ENCODE measurements at regions not wholly inside any gene's neighbourhood (a gene's known extent, or its start where the extent isn't known, plus 50 kb on each side); places are given as distances from the start of the nearest gene placed in this dataset.
"Not testable (repeated sequence)": the region's sequence is repeated elsewhere in the genome, so short reads cannot be mapped to it uniquely, and the experiment has no call there.

DNA sequence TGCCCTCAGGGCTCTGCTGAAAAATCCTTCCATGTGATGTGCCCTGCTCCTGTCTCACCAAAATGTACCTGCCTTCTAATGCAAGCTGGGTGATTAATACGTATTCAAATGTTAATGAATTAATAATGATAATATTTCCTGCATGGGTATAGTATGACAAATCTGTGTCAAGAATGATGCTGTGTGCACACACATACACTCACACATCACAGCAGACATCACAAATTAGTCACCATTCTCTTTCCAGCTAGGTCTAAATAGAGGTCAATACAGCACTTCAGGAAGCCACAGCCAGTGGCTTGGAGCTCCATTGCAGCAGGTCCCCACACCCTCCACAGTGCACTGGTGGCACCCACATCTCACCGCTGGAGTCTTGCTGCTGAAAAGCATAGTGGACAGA is 681.2 kb upstream of the NRP1 start:
- intact Hi-C loops (cut with DNase I; ENCODE audit: low total_unique reads) = no loop called here
- Histone ChIP-seq H3K9me3 (no peaks in the 10 kb centered on the region), H3K4me3 (no peak overlapping the region), H3K27ac (no peak overlapping the region), H3K27me3 (no peaks in the 10 kb centered on the region), H3K36me3 (no peaks in the 10 kb centered on the region), H3K4me1 (no peaks in the 10 kb centered on the region)
- TF ChIP-seq, protein P1, sequence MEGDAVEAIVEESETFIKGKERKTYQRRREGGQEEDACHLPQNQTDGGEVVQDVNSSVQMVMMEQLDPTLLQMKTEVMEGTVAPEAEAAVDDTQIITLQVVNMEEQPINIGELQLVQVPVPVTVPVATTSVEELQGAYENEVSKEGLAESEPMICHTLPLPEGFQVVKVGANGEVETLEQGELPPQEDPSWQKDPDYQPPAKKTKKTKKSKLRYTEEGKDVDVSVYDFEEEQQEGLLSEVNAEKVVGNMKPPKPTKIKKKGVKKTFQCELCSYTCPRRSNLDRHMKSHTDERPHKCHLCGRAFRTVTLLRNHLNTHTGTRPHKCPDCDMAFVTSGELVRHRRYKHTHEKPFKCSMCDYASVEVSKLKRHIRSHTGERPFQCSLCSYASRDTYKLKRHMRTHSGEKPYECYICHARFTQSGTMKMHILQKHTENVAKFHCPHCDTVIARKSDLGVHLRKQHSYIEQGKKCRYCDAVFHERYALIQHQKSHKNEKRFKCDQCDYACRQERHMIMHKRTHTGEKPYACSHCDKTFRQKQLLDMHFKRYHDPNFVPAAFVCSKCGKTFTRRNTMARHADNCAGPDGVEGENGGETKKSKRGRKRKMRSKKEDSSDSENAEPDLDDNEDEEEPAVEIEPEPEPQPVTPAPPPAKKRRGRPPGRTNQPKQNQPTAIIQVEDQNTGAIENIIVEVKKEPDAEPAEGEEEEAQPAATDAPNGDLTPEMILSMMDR (IDR thresholded peaks at IDR 0.05) = no peak
- TF ChIP-seq POLR2A (IDR thresholded peaks at IDR 0.05) = no peak
- DNase-seq = no peak

DNA sequence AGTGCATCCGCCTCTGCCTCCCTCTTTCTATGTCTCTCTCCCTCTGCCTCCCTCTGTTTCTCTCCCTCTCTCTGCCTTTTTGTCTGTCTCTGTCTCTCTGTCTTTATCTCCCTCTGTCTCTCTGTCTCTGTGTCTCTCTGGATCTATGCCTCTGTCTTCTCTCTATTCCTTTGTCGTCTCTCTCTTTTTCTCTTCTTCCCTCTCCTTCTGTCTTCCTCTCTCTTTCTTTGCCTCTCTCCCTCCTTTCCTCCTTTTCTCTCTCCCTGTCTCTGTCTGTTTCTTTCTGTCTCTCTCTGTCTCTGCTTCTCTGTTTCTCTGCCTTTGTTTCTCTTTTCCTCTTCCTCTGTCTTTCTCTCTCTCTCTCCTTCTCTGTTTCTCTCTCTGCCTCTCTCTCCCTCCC is 678.8 kb upstream of the NRP1 start:
- DNase-seq = no peak
- TF ChIP-seq POLR2A (IDR thresholded peaks at IDR 0.05) = no peak
- TF ChIP-seq, protein P1 (IDR thresholded peaks at IDR 0.05) = no peak

DNA sequence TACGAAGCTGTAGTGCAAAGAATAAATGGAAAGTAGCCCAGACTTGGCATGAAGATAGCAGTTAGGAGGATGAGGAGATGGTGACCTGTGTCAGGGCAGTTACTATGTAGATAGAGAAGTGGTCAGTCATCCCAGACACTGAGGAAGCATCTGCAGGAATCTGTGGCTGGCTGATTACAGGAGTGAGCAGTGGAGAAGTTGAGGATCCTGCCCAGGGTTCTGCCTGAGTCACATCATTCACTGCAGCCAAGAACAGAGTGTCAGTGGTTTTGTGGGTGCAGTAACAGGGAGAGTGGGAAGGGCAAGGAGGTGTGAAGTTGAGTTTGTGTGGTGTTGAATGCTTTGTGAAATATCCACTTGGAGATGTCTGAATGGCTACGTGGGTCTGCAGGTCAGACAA is 676.4 kb upstream of the NRP1 start:
- Histone ChIP-seq H3K4me3 (no peak overlapping the region), H3K36me3 (no peaks in the 10 kb centered on the region), H3K9me3 (no peaks in the 10 kb centered on the region), H3K4me1 (no peaks in the 10 kb centered on the region), H3K27ac (no peak overlapping the region), H3K27me3 (no peaks in the 10 kb centered on the region)
- TF ChIP-seq, protein P1 (IDR thresholded peaks at IDR 0.05) = no peak
- TF ChIP-seq POLR2A (IDR thresholded peaks at IDR 0.05) = no peak
- intact Hi-C loops (cut with DNase I; ENCODE audit: low total_unique reads) = no loop called here
- DNase-seq = no peak

More for the DNA sequence above, 678.8 kb upstream of the NRP1 start:
- Histone ChIP-seq H3K9me3 (no peaks in the 10 kb centered on the region), H3K4me3 (no peak overlapping the region), H3K36me3 (no peaks in the 10 kb centered on the region), H3K27me3 (no peaks in the 10 kb centered on the region), H3K27ac (no peak overlapping the region), H3K4me1 (no peaks in the 10 kb centered on the region)
- intact Hi-C loops (cut with DNase I; ENCODE audit: low total_unique reads) = no loop called here

DNA sequence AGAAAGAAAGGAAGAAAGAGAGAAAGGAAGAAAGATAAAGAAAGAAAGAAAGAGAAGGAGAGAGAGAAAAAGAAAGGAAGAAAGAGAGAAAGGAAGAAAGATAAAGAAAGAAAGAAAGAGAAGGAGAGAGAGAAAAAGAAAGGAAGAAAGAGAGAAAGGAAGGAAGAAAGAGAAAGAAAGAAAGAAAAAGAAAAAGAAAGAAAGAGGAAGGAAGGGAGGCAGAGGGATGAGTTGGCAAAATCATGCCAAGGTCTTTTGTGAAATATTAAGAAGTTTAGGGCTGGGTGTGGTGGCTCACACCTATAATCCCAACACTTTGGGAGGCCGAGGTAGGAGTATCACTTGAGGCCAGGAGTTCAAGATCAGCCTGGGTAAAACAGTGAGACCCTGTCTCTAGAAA is 675.8 kb upstream of the NRP1 start:
- H3K36me3 ChIP-seq; H3K4me1 ChIP-seq; intact Hi-C loops (cut with DNase I; ENCODE audit: low total_unique reads); H3K9me3 ChIP-seq; H3K27ac ChIP-seq; H3K27me3 ChIP-seq; DNase-seq; H3K4me3 ChIP-seq: not testable (repeated sequence)

DNA sequence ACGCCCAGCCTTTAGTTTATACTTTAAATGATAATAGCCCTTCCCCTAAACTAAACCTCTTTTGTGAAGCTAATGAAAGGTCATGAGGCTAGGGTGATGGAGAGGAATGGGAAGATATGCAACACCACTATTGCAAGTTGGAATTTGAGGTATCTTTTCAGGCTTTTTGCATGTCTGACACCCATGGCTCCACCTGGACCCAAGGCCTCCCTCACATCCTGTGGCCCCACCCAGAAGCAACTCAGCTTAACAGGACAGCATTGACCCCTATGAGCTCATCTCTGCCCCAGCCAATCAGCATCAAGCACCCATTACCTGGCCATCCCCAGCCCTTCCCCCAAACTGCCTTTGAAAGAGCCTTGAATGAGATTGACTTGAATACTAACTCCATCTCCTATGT is 674.2 kb upstream of the NRP1 start:
- Histone ChIP-seq H3K9me3 (no peaks in the 10 kb centered on the region), H3K4me3 (no peak overlapping the region), H3K36me3 (no peaks in the 10 kb centered on the region), H3K4me1 (no peaks in the 10 kb centered on the region), H3K27ac (no peak overlapping the region), H3K27me3 (no peaks in the 10 kb centered on the region)
- DNase-seq = no peak
- TF ChIP-seq, protein P1 (IDR thresholded peaks at IDR 0.05) = no peak
- TF ChIP-seq POLR2A (IDR thresholded peaks at IDR 0.05) = no peak
- intact Hi-C loops (cut with DNase I; ENCODE audit: low total_unique reads) = no loop called here

DNA sequence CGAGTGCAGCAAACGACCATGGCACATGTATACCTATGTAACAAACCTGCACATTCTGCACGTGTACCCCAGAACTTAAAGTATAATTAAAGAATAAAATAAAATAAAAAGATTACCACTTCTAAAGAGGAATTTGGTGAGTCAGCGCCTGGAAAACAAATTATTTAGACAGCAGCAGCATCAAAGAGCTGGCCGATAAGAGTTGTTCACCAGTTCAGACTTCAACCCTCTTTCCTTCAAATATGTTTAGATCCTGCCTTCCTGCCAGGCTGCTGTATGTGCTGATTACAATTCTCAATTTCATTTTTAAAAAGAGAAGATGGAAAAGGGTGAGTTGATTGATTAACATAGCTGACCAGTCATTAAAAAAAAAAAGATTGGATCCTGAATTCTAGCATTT is 672.0 kb upstream of the NRP1 start:
- H3K4me1 ChIP-seq = no peaks in the 10 kb centered on the region
- no peaks in the 10 kb centered on the region for H3K36me3 ChIP-seq
- H3K27ac ChIP-seq = no peak overlapping the region
- TF ChIP-seq POLR2A (IDR thresholded peaks at IDR 0.05) = no peak
- TF ChIP-seq, protein P1 (IDR thresholded peaks at IDR 0.05) = no peak
- no peak for DNase-seq
- intact Hi-C loops (cut with DNase I; ENCODE audit: low total_unique reads) = no loop called here
- H3K27me3 ChIP-seq = no peaks in the 10 kb centered on the region
- H3K9me3 ChIP-seq = no peaks in the 10 kb centered on the region
- no peak overlapping the region for H3K4me3 ChIP-seq

Data from uterus (tissue), 3 donors.